VCaP (cell line): ENCODE measurements at regions not wholly inside any gene's neighbourhood (a gene's known extent, or its start where the extent isn't known, plus 50 kb on each side); places are given as distances from the start of the nearest gene placed in this dataset.

Source experiments
- H3K27ac ChIP-seq: fragments of 450-650 bp; 2 replicates; pipeline ENCODE4 v1.5.1; 2017
- CTCF ChIP-seq: fragments of 450-650 bp; conservative IDR thresholded peaks from 2 replicates; pipeline ENCODE4 v1.5.1; 2017; ENCODE audit warnings: mild to moderate bottlenecking, moderate library complexity

GRCh38 chr1:207219979-207220889 lies 101.2 kb upstream of the CD55 start:
- no peak for TF ChIP-seq CTCF
- no peak overlapping the region for H3K27ac ChIP-seq

- no peak overlapping the region for H3K27ac ChIP-seq
- TF ChIP-seq CTCF, result no peak
These were observed 99.5 kb upstream of the CD55 start for GRCh38 chr1:207221934-207222351.

- no peak overlapping the region for H3K27ac ChIP-seq
- no peak for TF ChIP-seq CTCF
These were observed 98.3 kb upstream of the CD55 start for GRCh38 chr1:207223162-207223561.

- no peak for TF ChIP-seq CTCF
- no peak overlapping the region for H3K27ac ChIP-seq
These were observed 96.8 kb upstream of the CD55 start for GRCh38 chr1:207224666-207225065.

- no peak for TF ChIP-seq CTCF
- no peak overlapping the region for H3K27ac ChIP-seq
These were observed 94.3 kb upstream of the CD55 start for GRCh38 chr1:207227131-207227630.

GRCh38 chr1:207228987-207229386 lies 92.5 kb upstream of the CD55 start:
- H3K27ac ChIP-seq, result no peak overlapping the region
- TF ChIP-seq CTCF, result no peak

GRCh38 chr1:207230441-207230840 lies 91.0 kb upstream of the CD55 start:
- TF ChIP-seq CTCF, result no peak
- H3K27ac ChIP-seq, result no peak overlapping the region
